ENCODE measurements at regions not wholly inside any gene's neighbourhood (a gene's known extent, or its start where the extent isn't known, plus 50 kb on each side); places are given as distances from the start of the nearest gene placed in this dataset.
A peak's percentile ranks its signal among the peaks of the same experiment; 100 is the strongest.

GRCh38 chr22:23389271-23390071 lies 190.6 kb downstream of the IGLL1 start:
- no peaks in the 10 kb centered on the region for H3K36me3 Mint-ChIP-seq (ENCODE audit: low read depth)

GRCh38 chr22:23388517-23388890 lies 191.6 kb downstream of the IGLL1 start:
- POLR2A ChIA-PET = no interaction called here
- ATAC-seq (no peak), DNase-seq (no peak)
- H3K4me3 Mint-ChIP-seq = no peak overlapping the region
- H3K27ac Mint-ChIP-seq = no peak overlapping the region
- no peaks in the 10 kb centered on the region for H3K9me3 Mint-ChIP-seq (ENCODE audit: insufficient read depth)
- no peaks in the 10 kb centered on the region for H3K4me1 Mint-ChIP-seq (ENCODE audit: low read depth)
- H3K27me3 Mint-ChIP-seq (ENCODE audit: low read depth) = no peaks in the 10 kb centered on the region
- CTCF ChIA-PET = no interaction called here
- H3K36me3 Mint-ChIP-seq (ENCODE audit: low read depth) = no peaks in the 10 kb centered on the region

More at GRCh38 chr22:23389271-23390071, 190.6 kb downstream of the IGLL1 start:
- H3K9me3 Mint-ChIP-seq (ENCODE audit: insufficient read depth) = no peaks in the 10 kb centered on the region
- no peak overlapping the region for H3K27ac Mint-ChIP-seq
- DNase-seq (no peak), ATAC-seq (no peak)
- no peaks in the 10 kb centered on the region for H3K27me3 Mint-ChIP-seq (ENCODE audit: low read depth)
- ChIA-PET POLR2A (no interaction called here), CTCF (interaction anchor here (1.0 kb wide), 1 partner anchor 13 kb away, joined by 4 read pairs; no protein-coding TSS in a partner anchor)
- no peaks in the 10 kb centered on the region for H3K4me1 Mint-ChIP-seq (ENCODE audit: low read depth)
- H3K4me3 Mint-ChIP-seq = no peak overlapping the region

- ChIA-PET CTCF (no interaction called here), POLR2A (no interaction called here)
- Mint-ChIP-seq H3K9me3 (ENCODE audit: insufficient read depth) (no peaks in the 10 kb centered on the region), H3K4me3 (no peak overlapping the region), H3K36me3 (ENCODE audit: low read depth) (no peaks in the 10 kb centered on the region), H3K4me1 (ENCODE audit: low read depth) (no peaks in the 10 kb centered on the region), H3K27me3 (ENCODE audit: low read depth) (no peaks in the 10 kb centered on the region), H3K27ac (no peak overlapping the region)
- ATAC-seq = no peak
- DNase-seq = no peak
Measured at GRCh38 chr22:23387827-23388516, 192.1 kb downstream of the IGLL1 start.

GRCh38 chr22:23386822-23387580 lies 193.1 kb downstream of the IGLL1 start:
- H3K27ac Mint-ChIP-seq = no peak overlapping the region
- no peaks in the 10 kb centered on the region for H3K27me3 Mint-ChIP-seq (ENCODE audit: low read depth)
- ChIA-PET POLR2A (no interaction called here), CTCF (interaction anchor here (1.3 to 1.8 kb wide), 2 partner anchors 65 to 212 kb away, joined by 5 to 6 read pairs; no protein-coding TSS in a partner anchor)
- no peaks in the 10 kb centered on the region for H3K9me3 Mint-ChIP-seq (ENCODE audit: insufficient read depth)
- DNase-seq = no peak
- H3K36me3 Mint-ChIP-seq (ENCODE audit: low read depth) = no peaks in the 10 kb centered on the region
- no peak for ATAC-seq
- H3K4me1 Mint-ChIP-seq (ENCODE audit: low read depth) = no peaks in the 10 kb centered on the region
- H3K4me3 Mint-ChIP-seq = no peak overlapping the region

- Mint-ChIP-seq H3K9me3 (ENCODE audit: insufficient read depth) (no peaks in the 10 kb centered on the region), H3K27ac (no peak overlapping the region), H3K36me3 (ENCODE audit: low read depth) (no peaks in the 10 kb centered on the region), H3K4me1 (ENCODE audit: low read depth) (no peaks in the 10 kb centered on the region), H3K4me3 (no peak overlapping the region), H3K27me3 (ENCODE audit: low read depth) (no peaks in the 10 kb centered on the region)
- ChIA-PET POLR2A (no interaction called here), CTCF (interaction anchor here (0.6 to 1.8 kb wide), 28 partner anchors 10 to 504 kb away, joined by 3 to 18 read pairs (median 4); no protein-coding TSS in a partner anchor)
- ATAC-seq (peak; percentile 86), DNase-seq (peak; percentile 85)
Measured at GRCh38 chr22:23385678-23386631, 194.1 kb downstream of the IGLL1 start.

- H3K27ac Mint-ChIP-seq = no peak overlapping the region
- H3K9me3 Mint-ChIP-seq (ENCODE audit: insufficient read depth) = no peaks in the 10 kb centered on the region
- DNase-seq (no peak), ATAC-seq (no peak)
- no peaks in the 10 kb centered on the region for H3K4me1 Mint-ChIP-seq (ENCODE audit: low read depth)
- no peaks in the 10 kb centered on the region for H3K27me3 Mint-ChIP-seq (ENCODE audit: low read depth)
- H3K36me3 Mint-ChIP-seq (ENCODE audit: low read depth) = no peaks in the 10 kb centered on the region
- ChIA-PET POLR2A (no interaction called here), CTCF (interaction anchor here (0.6 to 1.8 kb wide), 29 partner anchors 9 to 503 kb away, joined by 3 to 18 read pairs (median 4); no protein-coding TSS in a partner anchor)
- H3K4me3 Mint-ChIP-seq = no peak overlapping the region
Measured at GRCh38 chr22:23384923-23385677, 195.0 kb downstream of the IGLL1 start.

GRCh38 chr22:23384431-23384830 lies 195.7 kb downstream of the IGLL1 start:
- ChIA-PET CTCF (interaction anchor here (1.0 kb wide), 1 partner anchor 11 kb away, joined by 3 read pairs; no protein-coding TSS in a partner anchor), POLR2A (no interaction called here)
- ATAC-seq (no peak), DNase-seq (no peak)
- Mint-ChIP-seq H3K27ac (no peak overlapping the region), H3K27me3 (ENCODE audit: low read depth) (no peaks in the 10 kb centered on the region), H3K36me3 (ENCODE audit: low read depth) (no peaks in the 10 kb centered on the region), H3K4me3 (no peak overlapping the region), H3K9me3 (ENCODE audit: insufficient read depth) (no peaks in the 10 kb centered on the region), H3K4me1 (ENCODE audit: low read depth) (no peaks in the 10 kb centered on the region)

- DNase-seq (no peak), ATAC-seq (no peak)
- Mint-ChIP-seq H3K4me1 (ENCODE audit: low read depth) (no peaks in the 10 kb centered on the region), H3K27me3 (ENCODE audit: low read depth) (no peaks in the 10 kb centered on the region), H3K4me3 (no peak overlapping the region), H3K36me3 (ENCODE audit: low read depth) (no peaks in the 10 kb centered on the region), H3K9me3 (ENCODE audit: insufficient read depth) (no peaks in the 10 kb centered on the region), H3K27ac (no peak overlapping the region)
- CTCF ChIA-PET = interaction anchor here (1.0 kb wide), 1 partner anchor 12 kb away, joined by 3 read pairs; no protein-coding TSS in a partner anchor
- POLR2A ChIA-PET = no interaction called here
Measured at GRCh38 chr22:23383491-23384361, 196.4 kb downstream of the IGLL1 start.

- Mint-ChIP-seq H3K27me3 (ENCODE audit: low read depth) (no peaks in the 10 kb centered on the region), H3K36me3 (ENCODE audit: low read depth) (no peaks in the 10 kb centered on the region), H3K27ac (no peak overlapping the region), H3K9me3 (ENCODE audit: insufficient read depth) (no peaks in the 10 kb centered on the region), H3K4me1 (ENCODE audit: low read depth) (no peaks in the 10 kb centered on the region), H3K4me3 (no peak overlapping the region)
- CTCF ChIA-PET = no interaction called here
- DNase-seq (no peak), ATAC-seq (no peak)
- POLR2A ChIA-PET = no interaction called here
Measured at GRCh38 chr22:23382428-23383218, 197.5 kb downstream of the IGLL1 start.

Data from activated CD8-positive, alpha-beta T cell treated with anti-CD3 and anti-CD28 coated beads, Interleukin-2, amount 10 ng/mL, durations not matched to agents 7 days and 5 days (primary cell).